A549 (cell line): ENCODE measurements at regions not wholly inside any gene's neighbourhood (a gene's known extent, or its start where the extent isn't known, plus 50 kb on each side); places are given as distances from the start of the nearest gene placed in this dataset.

Source experiments
- ATAC-seq, 2 experiments: fragments of 200-7000 bp in 1 of 2; fragments of >200 bp in 1 of 2; cut with Nextera tagmentation in 1 of 2; cut with Tn5 transposase in 1 of 2; 3 replicates each; pipeline versions ENCODE4 v1.8.0 to v1.9.1; 2018 to 2020; ENCODE audit warnings: mild to moderate bottlenecking in 1 of 2, moderate library complexity in 1 of 2
- CTCF ChIA-PET: fragments of 300-600 bp; sonication (Branson Sonifier 250); formaldehyde crosslinking; extraction: SDS; loops from one replicate; lab custom pipeline; 2021; ENCODE audit warnings: antibody characterized with exemption, inconsistent platforms; lab: Yijun Ruan, JAX
- POLR2A ChIA-PET: fragments of 350-600 bp; formaldehyde crosslinking; extraction: SDS; loops from one replicate; lab custom pipeline; 2021; ENCODE audit warnings: antibody characterized with exemption, inconsistent platforms; lab: Yijun Ruan, JAX
- DNase-seq, 2 experiments: peaks; one replicate each; pipeline versions ENCODE4 v3.0.0 to v3.0.0-alpha.2; 2011 to 2016; ENCODE audit warnings: low read depth in 1 of 2, low spot score in 1 of 2
- FAIRE-seq: peaks from 2 replicates; lab custom pipeline; 2011; peaks lifted over from hg19 to GRCh38; lab: Jason Lieb, UNC
- H3K27ac ChIP-seq, 2 experiments: fragments of >200 bp; sonication (Bioruptor Twin); formaldehyde crosslinking; 3 replicates each; pipeline ENCODE4 v1.5.1; 2016 to 2017
- H3K4me1 ChIP-seq: fragments of >200 bp; sonication (Bioruptor Twin); formaldehyde crosslinking; 3 replicates; pipeline ENCODE4 v1.6.1; 2016
- H3K4me2 ChIP-seq: fragments of >200 bp; sonication (Bioruptor Twin); formaldehyde crosslinking; 3 replicates; pipeline ENCODE4 v1.6.1; 2016
- H3K4me3 ChIP-seq: fragments of >200 bp; sonication (Bioruptor Twin); formaldehyde crosslinking; 3 replicates; pipeline ENCODE4 v1.5.1; 2016
- H3K9me3 ChIP-seq: fragments of >200 bp; sonication (Bioruptor Twin); formaldehyde crosslinking; 3 replicates; pipeline ENCODE4 v1.6.1; 2016
- CBX2 ChIP-seq: fragments of 200-600 bp; sonication (generic); IDR thresholded peaks from 2 replicates; pipeline ENCODE4 v1.6.1; 2016; ENCODE audit warnings: low read depth, mild to moderate bottlenecking, borderline replicate concordance
- CBX8 ChIP-seq: fragments of 200-600 bp; sonication (generic); IDR thresholded peaks from 2 replicates; pipeline ENCODE4 v1.6.1; 2016
- CHD2 ChIP-seq: fragments of 150-350 bp; IDR thresholded peaks from 2 replicates; pipeline ENCODE4 v1.6.1; 2014; ENCODE audit warnings: low read length; ENCODE audit not compliant: partially characterized antibody
- FOSB ChIP-seq: fragments of 250-450 bp; sonication (Bioruptor Pico); IDR thresholded peaks from 2 replicates; pipeline ENCODE4 v1.5.0; 2020; ENCODE audit warnings: mild to moderate bottlenecking, moderate library complexity
- GATA3 ChIP-seq: IDR thresholded peaks from 2 replicates; pipeline ENCODE4 v1.6.1; 2012; ENCODE audit warnings: borderline replicate concordance
- HEYL ChIP-seq: fragments of 250-450 bp; sonication (Bioruptor Pico); IDR thresholded peaks from 2 replicates; pipeline ENCODE4 v1.8.0; 2021; ENCODE audit warnings: mild to moderate bottlenecking, moderate library complexity
- JUNB ChIP-seq: fragments of >200 bp; sonication (Bioruptor Twin); formaldehyde crosslinking; IDR thresholded peaks from 2 replicates; pipeline ENCODE4 v1.6.1; 2016
- KDM5A ChIP-seq: fragments of 200-600 bp; sonication (generic); IDR thresholded peaks from 2 replicates; pipeline ENCODE4 v1.6.1; 2016; ENCODE audit warnings: antibody characterized with exemption, mild to moderate bottlenecking
- MAFK ChIP-seq: fragments of 450-650 bp; IDR thresholded peaks from 2 replicates; pipeline ENCODE4 v1.6.1; 2014; ENCODE audit not compliant: partially characterized antibody
- MAZ ChIP-seq: fragments of 150-350 bp; IDR thresholded peaks from 2 replicates; pipeline ENCODE4 v1.6.1; 2014; ENCODE audit warnings: antibody characterized with exemption, low read depth, low read length, borderline replicate concordance
- NFE2L2 ChIP-seq: fragments of 150-350 bp; conservative IDR thresholded peaks from 2 replicates; pipeline ENCODE4 v1.6.1; 2014; ENCODE audit warnings: low read length
- NPAS2 ChIP-seq: fragments of 250-450 bp; sonication (Bioruptor Pico); IDR thresholded peaks from 2 replicates; pipeline ENCODE4 v1.8.0; 2022; ENCODE audit warnings: mild to moderate bottlenecking, moderate library complexity, borderline replicate concordance
- POLR2A ChIP-seq: IDR thresholded peaks from 2 replicates; pipeline ENCODE4 v1.6.1; 2012; ENCODE audit warnings: mild to moderate bottlenecking, low read length
- POLR2AphosphoS2 ChIP-seq: conservative IDR thresholded peaks from 2 replicates; pipeline ENCODE4 v1.6.1; 2012; ENCODE audit warnings: low read length, improper control_type of control experiment, inconsistent platforms
- RARB ChIP-seq: fragments of 250-450 bp; sonication (Bioruptor Pico); IDR thresholded peaks from 2 replicates; pipeline ENCODE4 v1.8.0; 2021; ENCODE audit warnings: mild to moderate bottlenecking, moderate library complexity
- RNF2 ChIP-seq: fragments of 200-600 bp; sonication (generic); IDR thresholded peaks from 2 replicates; pipeline ENCODE4 v1.6.1; 2016; ENCODE audit warnings: low read depth, mild to moderate bottlenecking, antibody characterized with exemption, moderate library complexity, borderline replicate concordance
- WGBS: methylation state at CpG from one replicate; pipeline ENCODE4 v1.1.6; 2017; ENCODE audit errors: missing lambda C conversion rate; 5-methylcytosine and 5-hydroxymethylcytosine counted together
- TF ChIP-seq, protein P1 (sequence below): fragments of >200 bp; sonication (Bioruptor Twin); formaldehyde crosslinking; IDR thresholded peaks from 3 replicates; pipeline ENCODE4 v1.5.1; 2016
- TF ChIP-seq, protein P2 (sequence below): IDR thresholded peaks from 2 replicates; pipeline ENCODE4 v1.6.1; 2012
- TF ChIP-seq, protein P3 (sequence below): fragments of 450-650 bp; IDR thresholded peaks from 2 replicates; pipeline ENCODE4 v1.6.1; 2014; ENCODE audit warnings: antibody characterized with exemption
- TF ChIP-seq, protein P4 (sequence below): fragments of >200 bp; sonication (Bioruptor Twin); formaldehyde crosslinking; IDR thresholded peaks from 3 replicates; pipeline ENCODE4 v1.6.1; 2016
- TF ChIP-seq, protein P5 (sequence below): fragments of 200-600 bp; sonication (generic); IDR thresholded peaks from 2 replicates; pipeline ENCODE4 v1.6.1; 2016; ENCODE audit warnings: antibody characterized with exemption, mild to moderate bottlenecking, moderate library complexity

DNA sequence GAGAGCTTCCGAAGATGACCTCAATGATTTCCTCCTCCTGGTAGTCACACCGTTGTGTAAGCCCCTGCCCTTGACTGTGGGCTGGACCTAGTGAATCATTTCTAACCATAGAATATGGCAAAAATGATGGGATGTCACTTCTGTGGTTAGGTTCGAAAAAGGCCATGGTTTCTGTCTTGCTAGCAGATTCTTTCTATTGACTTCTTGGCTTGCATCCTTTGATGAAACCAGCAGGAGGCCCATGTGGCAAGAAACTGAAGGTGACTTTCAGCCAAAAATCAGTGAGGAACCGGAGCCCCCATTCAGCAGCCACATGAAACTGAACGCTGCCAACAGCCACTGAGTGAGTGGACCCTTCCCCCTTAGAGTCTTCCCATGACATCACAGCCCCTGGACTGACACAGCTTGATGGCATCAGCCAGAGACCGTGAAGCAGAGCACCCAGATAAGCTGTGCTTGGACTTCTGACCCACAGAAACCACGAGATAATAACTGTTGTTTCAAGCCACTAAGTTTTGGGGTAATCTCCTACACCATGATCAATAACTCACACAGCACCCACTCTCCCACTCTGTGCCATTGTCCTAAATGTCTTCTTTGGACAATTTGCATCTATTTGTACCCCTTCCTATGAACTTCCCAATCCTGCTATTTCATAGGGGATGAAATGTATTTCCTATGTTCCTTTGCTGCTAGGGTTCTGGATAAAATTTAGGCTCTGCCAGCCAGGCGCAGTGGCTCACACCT is 148.0 kb upstream of the STX18 start:
- ChIA-PET POLR2A (no interaction called here), CTCF (interaction anchor here (2.1 kb wide), 1 partner anchor 21 kb away, joined by 7 read pairs; no protein-coding TSS in a partner anchor)
- Histone ChIP-seq H3K4me2 (no peak overlapping the region), H3K4me1 (no peaks in the 10 kb centered on the region), H3K27ac (no peak overlapping the region), H3K4me3 (no peak overlapping the region), H3K9me3 (no peaks in the 10 kb centered on the region)
- no peak for ATAC-seq
- TF ChIP-seq FOSB (CRISPR knock-in tag) (no peak), NFE2L2 (no peak), NPAS2 (no peak), GATA3 (no peak), KDM5A (no peak), RARB (CRISPR knock-in tag) (no peak), POLR2AphosphoS2 (no peak), MAZ (no peak), HEYL (CRISPR knock-in tag) (no peak), RNF2 (no peak), CHD2 (no peak), JUNB (no peak), CBX8 (no peak)
- TF ChIP-seq, protein P1, sequence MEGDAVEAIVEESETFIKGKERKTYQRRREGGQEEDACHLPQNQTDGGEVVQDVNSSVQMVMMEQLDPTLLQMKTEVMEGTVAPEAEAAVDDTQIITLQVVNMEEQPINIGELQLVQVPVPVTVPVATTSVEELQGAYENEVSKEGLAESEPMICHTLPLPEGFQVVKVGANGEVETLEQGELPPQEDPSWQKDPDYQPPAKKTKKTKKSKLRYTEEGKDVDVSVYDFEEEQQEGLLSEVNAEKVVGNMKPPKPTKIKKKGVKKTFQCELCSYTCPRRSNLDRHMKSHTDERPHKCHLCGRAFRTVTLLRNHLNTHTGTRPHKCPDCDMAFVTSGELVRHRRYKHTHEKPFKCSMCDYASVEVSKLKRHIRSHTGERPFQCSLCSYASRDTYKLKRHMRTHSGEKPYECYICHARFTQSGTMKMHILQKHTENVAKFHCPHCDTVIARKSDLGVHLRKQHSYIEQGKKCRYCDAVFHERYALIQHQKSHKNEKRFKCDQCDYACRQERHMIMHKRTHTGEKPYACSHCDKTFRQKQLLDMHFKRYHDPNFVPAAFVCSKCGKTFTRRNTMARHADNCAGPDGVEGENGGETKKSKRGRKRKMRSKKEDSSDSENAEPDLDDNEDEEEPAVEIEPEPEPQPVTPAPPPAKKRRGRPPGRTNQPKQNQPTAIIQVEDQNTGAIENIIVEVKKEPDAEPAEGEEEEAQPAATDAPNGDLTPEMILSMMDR, result no peak
- TF ChIP-seq, protein P2, sequence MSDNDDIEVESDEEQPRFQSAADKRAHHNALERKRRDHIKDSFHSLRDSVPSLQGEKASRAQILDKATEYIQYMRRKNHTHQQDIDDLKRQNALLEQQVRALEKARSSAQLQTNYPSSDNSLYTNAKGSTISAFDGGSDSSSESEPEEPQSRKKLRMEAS, result no peak
- TF ChIP-seq, protein P3, sequence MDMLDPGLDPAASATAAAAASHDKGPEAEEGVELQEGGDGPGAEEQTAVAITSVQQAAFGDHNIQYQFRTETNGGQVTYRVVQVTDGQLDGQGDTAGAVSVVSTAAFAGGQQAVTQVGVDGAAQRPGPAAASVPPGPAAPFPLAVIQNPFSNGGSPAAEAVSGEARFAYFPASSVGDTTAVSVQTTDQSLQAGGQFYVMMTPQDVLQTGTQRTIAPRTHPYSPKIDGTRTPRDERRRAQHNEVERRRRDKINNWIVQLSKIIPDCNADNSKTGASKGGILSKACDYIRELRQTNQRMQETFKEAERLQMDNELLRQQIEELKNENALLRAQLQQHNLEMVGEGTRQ, result no peak
- WGBS, result 63% methylated on average over 8 of the region's 8 CpGs
- DNase-seq, result no peak
- no peak for FAIRE-seq

DNA sequence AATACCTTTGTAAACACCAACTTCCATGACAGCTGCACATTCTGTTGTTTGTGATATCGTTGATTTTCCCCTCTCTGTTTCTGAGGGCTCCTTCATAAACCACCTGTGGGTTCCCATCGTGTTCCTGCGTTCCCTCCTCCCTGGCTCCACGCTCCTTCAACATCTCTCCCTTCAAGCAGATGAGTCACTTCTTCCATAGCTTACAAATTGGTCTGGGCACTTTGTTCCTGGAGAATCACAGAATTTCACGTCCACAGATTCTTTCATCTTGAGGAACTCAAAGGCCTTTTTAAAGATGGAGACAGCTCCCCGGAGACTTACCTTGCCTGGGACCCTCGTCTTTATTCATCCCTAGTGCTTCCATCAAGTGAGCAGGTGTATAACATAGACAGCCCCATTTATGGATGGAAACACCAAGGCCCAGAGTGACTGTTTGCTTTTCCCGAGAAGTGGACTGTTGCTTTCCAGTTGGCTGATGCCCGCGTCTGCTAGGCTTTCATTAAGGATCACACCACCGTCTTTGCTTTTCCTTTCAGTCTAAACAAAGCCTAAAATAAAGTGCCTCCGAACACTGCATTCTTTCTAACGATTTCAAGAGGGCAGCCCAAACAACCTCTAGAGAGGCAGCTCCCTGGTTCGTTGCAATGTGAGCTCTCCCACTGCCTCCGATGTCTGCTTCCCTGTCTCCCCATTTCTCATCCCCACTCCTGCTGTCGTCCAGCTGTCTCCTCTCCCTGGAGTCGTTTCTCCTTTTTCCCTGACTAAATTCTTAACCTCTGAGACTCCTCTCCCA is 146.3 kb upstream of the STX18 start:
- Histone ChIP-seq H3K27ac (no peak overlapping the region), H3K4me1 (no peaks in the 10 kb centered on the region), H3K9me3 (no peaks in the 10 kb centered on the region), H3K4me2 (no peak overlapping the region), H3K4me3 (no peak overlapping the region)
- no peak for DNase-seq
- FAIRE-seq, result no peak
- POLR2A ChIA-PET, result no interaction called here
- no peak for TF ChIP-seq CBX2
- TF ChIP-seq, protein P4, sequence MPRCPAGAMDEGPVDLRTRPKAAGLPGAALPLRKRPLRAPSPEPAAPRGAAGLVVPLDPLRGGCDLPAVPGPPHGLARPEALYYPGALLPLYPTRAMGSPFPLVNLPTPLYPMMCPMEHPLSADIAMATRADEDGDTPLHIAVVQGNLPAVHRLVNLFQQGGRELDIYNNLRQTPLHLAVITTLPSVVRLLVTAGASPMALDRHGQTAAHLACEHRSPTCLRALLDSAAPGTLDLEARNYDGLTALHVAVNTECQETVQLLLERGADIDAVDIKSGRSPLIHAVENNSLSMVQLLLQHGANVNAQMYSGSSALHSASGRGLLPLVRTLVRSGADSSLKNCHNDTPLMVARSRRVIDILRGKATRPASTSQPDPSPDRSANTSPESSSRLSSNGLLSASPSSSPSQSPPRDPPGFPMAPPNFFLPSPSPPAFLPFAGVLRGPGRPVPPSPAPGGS, result no peak
- TF ChIP-seq, protein P5, sequence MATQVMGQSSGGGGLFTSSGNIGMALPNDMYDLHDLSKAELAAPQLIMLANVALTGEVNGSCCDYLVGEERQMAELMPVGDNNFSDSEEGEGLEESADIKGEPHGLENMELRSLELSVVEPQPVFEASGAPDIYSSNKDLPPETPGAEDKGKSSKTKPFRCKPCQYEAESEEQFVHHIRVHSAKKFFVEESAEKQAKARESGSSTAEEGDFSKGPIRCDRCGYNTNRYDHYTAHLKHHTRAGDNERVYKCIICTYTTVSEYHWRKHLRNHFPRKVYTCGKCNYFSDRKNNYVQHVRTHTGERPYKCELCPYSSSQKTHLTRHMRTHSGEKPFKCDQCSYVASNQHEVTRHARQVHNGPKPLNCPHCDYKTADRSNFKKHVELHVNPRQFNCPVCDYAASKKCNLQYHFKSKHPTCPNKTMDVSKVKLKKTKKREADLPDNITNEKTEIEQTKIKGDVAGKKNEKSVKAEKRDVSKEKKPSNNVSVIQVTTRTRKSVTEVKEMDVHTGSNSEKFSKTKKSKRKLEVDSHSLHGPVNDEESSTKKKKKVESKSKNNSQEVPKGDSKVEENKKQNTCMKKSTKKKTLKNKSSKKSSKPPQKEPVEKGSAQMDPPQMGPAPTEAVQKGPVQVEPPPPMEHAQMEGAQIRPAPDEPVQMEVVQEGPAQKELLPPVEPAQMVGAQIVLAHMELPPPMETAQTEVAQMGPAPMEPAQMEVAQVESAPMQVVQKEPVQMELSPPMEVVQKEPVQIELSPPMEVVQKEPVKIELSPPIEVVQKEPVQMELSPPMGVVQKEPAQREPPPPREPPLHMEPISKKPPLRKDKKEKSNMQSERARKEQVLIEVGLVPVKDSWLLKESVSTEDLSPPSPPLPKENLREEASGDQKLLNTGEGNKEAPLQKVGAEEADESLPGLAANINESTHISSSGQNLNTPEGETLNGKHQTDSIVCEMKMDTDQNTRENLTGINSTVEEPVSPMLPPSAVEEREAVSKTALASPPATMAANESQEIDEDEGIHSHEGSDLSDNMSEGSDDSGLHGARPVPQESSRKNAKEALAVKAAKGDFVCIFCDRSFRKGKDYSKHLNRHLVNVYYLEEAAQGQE, result no peak
- no peak for TF ChIP-seq POLR2A
- TF ChIP-seq MAFK, result no peak
- CTCF ChIA-PET, result interaction anchor here (0.8 to 1.8 kb wide), 2 partner anchors 13 to 199 kb away, joined by 4 to 5 read pairs; no protein-coding TSS in a partner anchor
- no peak for ATAC-seq
- 76% methylated on average over 17 of the region's 17 CpGs for WGBS
